ENCODE measurements at regions not wholly inside any gene's neighbourhood (a gene's known extent, or its start where the extent isn't known, plus 50 kb on each side); places are given as distances from the start of the nearest gene placed in this dataset.

DNA sequence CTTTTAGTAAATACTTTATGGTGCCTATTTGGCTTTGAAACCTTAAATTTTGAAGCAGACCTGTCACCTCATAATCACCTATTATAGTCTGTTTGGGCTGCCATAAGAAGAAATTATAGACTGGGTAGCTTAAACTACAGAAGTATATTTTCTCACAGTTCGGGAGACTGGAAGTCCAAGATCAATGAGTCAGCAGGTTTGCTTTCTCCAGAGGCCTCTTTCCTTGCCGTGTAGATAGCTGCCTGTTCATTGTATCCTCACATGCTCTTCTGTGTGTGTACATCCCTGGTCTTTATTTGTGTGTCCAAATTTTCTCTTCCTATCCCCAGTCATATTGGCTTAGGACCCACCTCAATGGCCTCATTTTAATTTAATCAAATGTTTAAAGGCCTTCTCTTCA, 518.2 kb downstream of the ADGRL2 start:
- TF ChIP-seq, protein P1, sequence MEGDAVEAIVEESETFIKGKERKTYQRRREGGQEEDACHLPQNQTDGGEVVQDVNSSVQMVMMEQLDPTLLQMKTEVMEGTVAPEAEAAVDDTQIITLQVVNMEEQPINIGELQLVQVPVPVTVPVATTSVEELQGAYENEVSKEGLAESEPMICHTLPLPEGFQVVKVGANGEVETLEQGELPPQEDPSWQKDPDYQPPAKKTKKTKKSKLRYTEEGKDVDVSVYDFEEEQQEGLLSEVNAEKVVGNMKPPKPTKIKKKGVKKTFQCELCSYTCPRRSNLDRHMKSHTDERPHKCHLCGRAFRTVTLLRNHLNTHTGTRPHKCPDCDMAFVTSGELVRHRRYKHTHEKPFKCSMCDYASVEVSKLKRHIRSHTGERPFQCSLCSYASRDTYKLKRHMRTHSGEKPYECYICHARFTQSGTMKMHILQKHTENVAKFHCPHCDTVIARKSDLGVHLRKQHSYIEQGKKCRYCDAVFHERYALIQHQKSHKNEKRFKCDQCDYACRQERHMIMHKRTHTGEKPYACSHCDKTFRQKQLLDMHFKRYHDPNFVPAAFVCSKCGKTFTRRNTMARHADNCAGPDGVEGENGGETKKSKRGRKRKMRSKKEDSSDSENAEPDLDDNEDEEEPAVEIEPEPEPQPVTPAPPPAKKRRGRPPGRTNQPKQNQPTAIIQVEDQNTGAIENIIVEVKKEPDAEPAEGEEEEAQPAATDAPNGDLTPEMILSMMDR (IDR thresholded peaks at IDR 0.05): no peak
- TF ChIP-seq EZH2 (IDR thresholded peaks at IDR 0.05): no peak
